PC-9 (cell line): ENCODE measurements at regions not wholly inside any gene's neighbourhood (a gene's known extent, or its start where the extent isn't known, plus 50 kb on each side); places are given as distances from the start of the nearest gene placed in this dataset.

ENCODE experiments used
- CTCF ChIP-seq: fragments of 200-600 bp; sonication (generic); conservative IDR thresholded peaks from 2 replicates; pipeline ENCODE4 v1.6.1; 2017; ENCODE audit warnings: mixed run types, antibody characterized with exemption, mild to moderate bottlenecking, moderate library complexity
- EZH2 ChIP-seq: fragments of 200-600 bp; sonication (generic); IDR thresholded peaks from 2 replicates; pipeline ENCODE4 v1.8.0; 2017; ENCODE audit warnings: antibody characterized with exemption, low read depth

- no peak for TF ChIP-seq CTCF
- TF ChIP-seq EZH2 = no peak
These were observed 151.1 kb upstream of the TSHZ3 start for GRCh38 chr19:31500197-31500830.
